ENCODE measurements at regions not wholly inside any gene's neighbourhood (a gene's known extent, or its start where the extent isn't known, plus 50 kb on each side); places are given as distances from the start of the nearest gene placed in this dataset.

DNA sequence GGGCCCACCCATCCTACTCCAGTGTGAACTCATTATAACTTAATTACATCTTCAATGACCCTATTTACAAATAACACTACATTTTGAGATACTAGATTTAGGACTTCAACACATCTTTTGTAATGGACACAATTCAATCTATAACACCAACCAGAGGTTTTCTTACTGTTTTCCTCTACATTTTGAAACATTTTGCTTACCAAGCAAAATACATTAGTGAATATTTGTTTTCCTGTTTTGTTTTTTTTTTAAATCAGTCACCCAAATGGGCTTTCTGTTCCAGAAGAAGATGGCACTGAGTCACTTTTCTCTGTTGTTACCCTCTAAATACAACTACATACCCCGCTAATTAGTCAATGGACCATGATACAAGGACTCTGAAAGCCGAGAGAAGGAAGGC lies 69.2 kb upstream of the PRNP start:
- WGBS (ENCODE audit: insufficient coverage) = 75% methylated on average over 2 of the region's 2 CpGs

DNA sequence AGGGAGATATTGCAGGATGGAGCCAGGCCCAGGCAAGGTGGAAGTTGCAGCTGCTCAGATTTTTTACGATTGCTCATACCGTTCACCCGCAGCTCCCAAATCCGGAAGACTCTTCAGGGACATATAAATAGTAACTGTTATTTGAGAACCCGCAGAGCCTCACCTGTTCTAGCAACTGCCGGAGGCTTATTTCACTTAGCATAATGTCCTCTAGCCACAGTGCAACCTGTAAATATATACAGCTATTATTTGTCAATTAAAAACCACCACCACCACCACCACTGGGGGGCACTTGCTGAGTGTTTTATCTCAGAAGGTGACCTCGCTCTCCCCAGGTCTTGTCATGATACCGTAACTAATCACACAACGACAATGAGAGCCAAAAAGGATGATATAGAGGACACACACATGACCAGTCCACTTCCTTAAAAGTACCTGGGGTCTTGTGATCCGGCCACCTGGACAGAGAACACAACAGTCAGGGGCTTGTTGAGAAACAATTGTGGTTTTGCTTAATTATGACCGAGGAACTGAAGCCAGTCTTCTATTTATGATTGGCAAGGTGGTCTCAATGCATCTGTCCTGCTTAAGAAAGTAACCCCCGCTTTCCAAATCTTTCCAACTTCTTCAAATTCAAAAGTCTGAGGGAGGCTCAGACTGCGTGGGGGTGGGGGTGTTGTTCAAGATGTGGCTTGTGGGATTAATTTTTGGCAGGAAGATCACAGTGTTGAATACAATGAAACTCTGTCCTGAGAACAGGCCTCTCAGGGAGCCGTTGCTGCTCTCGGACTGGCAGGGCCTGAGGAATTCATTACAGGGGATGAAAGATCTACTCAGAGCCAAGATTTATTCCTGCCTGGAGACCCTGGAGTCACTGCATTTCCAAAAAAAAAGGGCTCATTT lies 72.3 kb upstream of the PRNP start:
- Histone ChIP-seq H3K27me3 (ENCODE audit: control insufficient read depth, insufficient read depth, low read length) (no peaks in the 10 kb centered on the region), H3K4me1 (ENCODE audit: control insufficient read depth, insufficient read depth, low read length) (peaks cover 14% of the 10 kb centered on the region), H3K27ac (ENCODE audit: low read depth, low read length) (peak overlapping the region; percentile 91), H3K36me3 (ENCODE audit: control insufficient read depth, insufficient read depth, low read length) (no peaks in the 10 kb centered on the region), H3K4me3 (ENCODE audit: low read depth, low read length) (no peak overlapping the region), H3K9me3 (ENCODE audit: control insufficient read depth, insufficient read depth, low read length) (no peaks in the 10 kb centered on the region)
- WGBS (ENCODE audit: insufficient coverage) = 24% methylated on average over 4 of the region's 15 CpGs
- peak in 5 of 6 donors; percentile 51 to 89 (median 71) for DNase-seq (ENCODE audit: low read depth in 4 of 6, low spot score in 6 of 6)

More for the DNA sequence above, 69.2 kb upstream of the PRNP start:
- H3K4me3 ChIP-seq (ENCODE audit: low read depth, low read length) = no peak overlapping the region
- H3K27ac ChIP-seq (ENCODE audit: low read depth, low read length) = no peak overlapping the region
- H3K4me1 ChIP-seq (ENCODE audit: control insufficient read depth, insufficient read depth, low read length) = peaks cover 14% of the 10 kb centered on the region
- peaks cover under 1% of the 10 kb centered on the region for H3K9me3 ChIP-seq (ENCODE audit: control insufficient read depth, insufficient read depth, low read length)
- H3K27me3 ChIP-seq (ENCODE audit: control insufficient read depth, insufficient read depth, low read length) = no peaks in the 10 kb centered on the region
- no peak for DNase-seq (ENCODE audit: low read depth in 4 of 6, low spot score in 6 of 6)
- H3K36me3 ChIP-seq (ENCODE audit: control insufficient read depth, insufficient read depth, low read length) = no peaks in the 10 kb centered on the region

DNA sequence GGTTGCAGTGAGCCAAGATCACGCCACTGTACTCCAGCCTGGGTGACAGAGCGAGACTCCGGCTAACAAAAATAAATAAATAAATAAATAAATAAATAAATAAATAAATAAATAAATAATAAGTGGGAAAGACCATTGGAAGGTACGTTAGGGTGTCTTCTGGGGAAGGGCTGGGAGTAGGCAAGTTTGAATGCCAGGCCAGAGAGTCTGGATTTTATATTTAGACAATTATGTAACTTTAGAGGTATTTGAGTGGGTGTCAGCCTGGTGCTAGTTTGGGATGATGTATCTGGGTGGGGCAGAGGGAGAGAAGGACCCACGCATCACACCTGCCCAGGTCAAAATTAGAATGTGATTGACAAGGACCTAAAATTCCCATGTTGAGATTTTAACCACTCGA lies 73.1 kb upstream of the PRNP start:
- H3K27me3 ChIP-seq (ENCODE audit: control insufficient read depth, insufficient read depth, low read length) = no peaks in the 10 kb centered on the region
- WGBS (ENCODE audit: insufficient coverage) = 63% methylated on average over 3 of the region's 6 CpGs
- peaks cover 14% of the 10 kb centered on the region for H3K4me1 ChIP-seq (ENCODE audit: control insufficient read depth, insufficient read depth, low read length)
- DNase-seq (ENCODE audit: low read depth in 4 of 6, low spot score in 6 of 6) = no peak
- H3K27ac ChIP-seq (ENCODE audit: low read depth, low read length) = peak overlapping the region; percentile 91
- no peaks in the 10 kb centered on the region for H3K36me3 ChIP-seq (ENCODE audit: control insufficient read depth, insufficient read depth, low read length)
- no peak overlapping the region for H3K4me3 ChIP-seq (ENCODE audit: low read depth, low read length)
- H3K9me3 ChIP-seq (ENCODE audit: control insufficient read depth, insufficient read depth, low read length) = no peaks in the 10 kb centered on the region

DNA sequence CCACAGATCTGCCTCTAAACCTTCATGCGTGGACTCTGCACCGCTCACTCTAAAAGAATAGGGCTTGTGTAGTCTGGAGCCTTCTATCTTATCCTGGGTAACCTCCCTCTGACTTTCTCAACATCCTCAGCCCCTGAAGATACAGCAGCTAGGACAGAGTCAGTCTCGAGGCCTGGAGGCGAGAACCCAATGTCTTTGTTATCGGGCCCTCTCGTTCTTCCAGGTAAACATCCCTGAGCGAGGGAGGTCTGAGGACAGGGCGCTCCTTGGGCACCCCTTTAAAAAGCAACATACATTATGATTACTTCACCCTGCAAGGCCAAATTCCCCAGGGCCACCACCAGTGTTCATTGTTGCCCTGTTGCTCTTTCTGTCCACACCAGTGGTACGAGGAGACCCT lies 75.4 kb upstream of the PRNP start:
- Histone ChIP-seq H3K27me3 (ENCODE audit: control insufficient read depth, insufficient read depth, low read length) (no peaks in the 10 kb centered on the region), H3K27ac (ENCODE audit: low read depth, low read length) (no peak overlapping the region), H3K36me3 (ENCODE audit: control insufficient read depth, insufficient read depth, low read length) (no peaks in the 10 kb centered on the region), H3K4me3 (ENCODE audit: low read depth, low read length) (no peak overlapping the region), H3K9me3 (ENCODE audit: control insufficient read depth, insufficient read depth, low read length) (no peaks in the 10 kb centered on the region), H3K4me1 (ENCODE audit: control insufficient read depth, insufficient read depth, low read length) (peaks cover 15% of the 10 kb centered on the region)
- DNase-seq (ENCODE audit: low read depth in 4 of 6, low spot score in 6 of 6) = no peak
- 97% methylated on average over 7 of the region's 9 CpGs for WGBS (ENCODE audit: insufficient coverage)

DNA sequence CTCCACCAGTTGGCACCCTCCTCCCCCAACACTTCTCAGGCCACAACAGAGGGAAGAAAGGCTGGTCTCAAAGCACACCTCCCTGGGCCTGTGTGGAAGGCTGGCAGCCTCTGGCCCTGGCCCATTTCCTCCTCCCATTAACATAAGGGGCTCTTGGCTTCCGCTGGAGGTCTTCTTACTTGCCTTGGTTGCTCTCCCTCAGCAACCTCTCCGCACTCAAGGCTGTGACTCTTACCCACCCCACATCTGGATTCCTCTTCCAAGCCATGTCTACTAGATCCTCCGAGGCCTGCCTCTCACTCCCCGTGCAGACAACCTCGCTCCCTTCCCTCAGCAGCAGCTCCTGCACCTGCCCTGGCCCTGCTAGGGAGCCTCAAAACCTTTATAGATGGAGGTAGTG lies 76.7 kb upstream of the PRNP start:
- no peak overlapping the region for H3K4me3 ChIP-seq (ENCODE audit: low read depth, low read length)
- H3K4me1 ChIP-seq (ENCODE audit: control insufficient read depth, insufficient read depth, low read length) = peaks cover 15% of the 10 kb centered on the region
- H3K36me3 ChIP-seq (ENCODE audit: control insufficient read depth, insufficient read depth, low read length) = no peaks in the 10 kb centered on the region
- H3K27me3 ChIP-seq (ENCODE audit: control insufficient read depth, insufficient read depth, low read length) = no peaks in the 10 kb centered on the region
- DNase-seq (ENCODE audit: low read depth in 4 of 6, low spot score in 6 of 6) = no peak
- 89% methylated on average over 2 of the region's 5 CpGs for WGBS (ENCODE audit: insufficient coverage)
- H3K9me3 ChIP-seq (ENCODE audit: control insufficient read depth, insufficient read depth, low read length) = no peaks in the 10 kb centered on the region
- no peak overlapping the region for H3K27ac ChIP-seq (ENCODE audit: low read depth, low read length)

DNA sequence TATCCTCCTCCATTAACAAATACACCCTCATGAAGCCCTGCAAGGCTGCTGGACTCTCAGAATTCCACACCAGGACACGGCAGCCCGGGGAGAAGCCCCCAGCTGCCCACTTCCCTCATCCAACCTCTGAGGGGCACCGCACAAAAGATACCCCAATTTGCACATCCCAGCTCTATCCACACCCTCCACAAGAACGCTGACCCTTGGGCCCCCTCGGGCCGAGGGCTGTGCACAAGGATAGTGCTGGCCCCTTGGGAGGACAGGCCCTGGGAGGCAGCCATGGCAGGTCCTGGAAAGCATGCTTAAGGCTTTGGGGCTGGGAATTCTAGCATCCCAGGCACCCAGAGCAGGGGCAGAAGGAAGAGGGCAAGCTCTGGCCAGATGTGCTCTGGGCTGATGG lies 77.4 kb upstream of the PRNP start:
- Histone ChIP-seq H3K4me1 (ENCODE audit: control insufficient read depth, insufficient read depth, low read length) (peaks cover 15% of the 10 kb centered on the region), H3K4me3 (ENCODE audit: low read depth, low read length) (no peak overlapping the region), H3K27ac (ENCODE audit: low read depth, low read length) (no peak overlapping the region), H3K27me3 (ENCODE audit: control insufficient read depth, insufficient read depth, low read length) (no peaks in the 10 kb centered on the region), H3K36me3 (ENCODE audit: control insufficient read depth, insufficient read depth, low read length) (no peaks in the 10 kb centered on the region), H3K9me3 (ENCODE audit: control insufficient read depth, insufficient read depth, low read length) (no peaks in the 10 kb centered on the region)
- 95% methylated on average over 6 of the region's 6 CpGs for WGBS (ENCODE audit: insufficient coverage)
- DNase-seq (ENCODE audit: low read depth in 4 of 6, low spot score in 6 of 6) = no peak

DNA sequence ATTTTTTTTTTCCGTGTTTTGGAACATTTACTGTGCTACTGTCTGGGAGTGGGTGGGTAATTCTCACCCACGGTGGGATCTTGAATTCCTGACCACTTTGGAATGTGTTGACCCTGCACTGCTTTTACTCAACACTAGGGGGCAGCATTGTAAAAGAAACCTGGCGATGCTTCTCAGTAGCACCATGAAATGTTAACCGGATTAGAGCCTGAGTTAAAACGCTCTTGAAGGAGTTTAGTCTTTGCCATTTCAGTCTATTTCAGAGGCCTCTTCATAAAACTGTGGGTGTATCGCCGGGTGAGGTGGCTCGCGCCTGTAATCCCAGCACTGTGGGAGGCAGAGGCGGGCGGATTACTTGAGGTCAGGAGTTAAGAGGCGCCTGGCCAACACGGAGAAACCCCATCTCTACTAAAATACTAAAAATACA lies 79.0 kb upstream of the PRNP start:
- Histone ChIP-seq H3K27ac (ENCODE audit: low read depth, low read length) (no peak overlapping the region), H3K4me3 (ENCODE audit: low read depth, low read length) (no peak overlapping the region), H3K27me3 (ENCODE audit: control insufficient read depth, insufficient read depth, low read length) (no peaks in the 10 kb centered on the region), H3K4me1 (ENCODE audit: control insufficient read depth, insufficient read depth, low read length) (peaks cover 4% of the 10 kb centered on the region), H3K9me3 (ENCODE audit: control insufficient read depth, insufficient read depth, low read length) (no peaks in the 10 kb centered on the region), H3K36me3 (ENCODE audit: control insufficient read depth, insufficient read depth, low read length) (no peaks in the 10 kb centered on the region)
- peak in 4 of 6 donors; percentile 61 to 94 (median 78) for DNase-seq (ENCODE audit: low read depth in 4 of 6, low spot score in 6 of 6)
- 23% methylated on average over 5 of the region's 13 CpGs for WGBS (ENCODE audit: insufficient coverage)

DNA sequence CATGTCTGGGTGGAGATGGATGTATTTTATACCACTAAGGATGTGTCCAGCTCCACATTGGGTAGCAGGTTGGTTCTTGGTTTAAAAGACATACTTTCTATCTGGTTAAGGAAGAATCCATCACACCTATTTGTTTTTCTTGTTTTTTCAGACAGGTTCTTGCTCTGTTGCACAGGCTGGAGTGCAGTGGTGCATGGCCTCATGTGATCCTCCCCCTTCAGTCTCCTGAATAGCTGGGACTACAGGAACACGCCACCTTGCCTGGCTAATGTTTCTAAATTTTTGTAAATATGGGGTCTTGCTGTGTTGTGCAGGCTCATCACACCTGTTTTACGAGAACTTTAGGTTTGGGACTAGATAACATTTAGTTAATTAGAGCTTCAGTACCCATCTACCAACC lies 80.2 kb upstream of the PRNP start:
- H3K27ac ChIP-seq (ENCODE audit: low read depth, low read length) = no peak overlapping the region
- H3K4me1 ChIP-seq (ENCODE audit: control insufficient read depth, insufficient read depth, low read length) = peaks cover 13% of the 10 kb centered on the region
- no peaks in the 10 kb centered on the region for H3K27me3 ChIP-seq (ENCODE audit: control insufficient read depth, insufficient read depth, low read length)
- no peaks in the 10 kb centered on the region for H3K9me3 ChIP-seq (ENCODE audit: control insufficient read depth, insufficient read depth, low read length)
- H3K36me3 ChIP-seq (ENCODE audit: control insufficient read depth, insufficient read depth, low read length) = no peaks in the 10 kb centered on the region
- DNase-seq (ENCODE audit: low read depth in 4 of 6, low spot score in 6 of 6) = no peak
- WGBS (ENCODE audit: insufficient coverage) = no CpG with 5 or more reads among the region's 2 CpGs
- no peak overlapping the region for H3K4me3 ChIP-seq (ENCODE audit: low read depth, low read length)

DNA sequence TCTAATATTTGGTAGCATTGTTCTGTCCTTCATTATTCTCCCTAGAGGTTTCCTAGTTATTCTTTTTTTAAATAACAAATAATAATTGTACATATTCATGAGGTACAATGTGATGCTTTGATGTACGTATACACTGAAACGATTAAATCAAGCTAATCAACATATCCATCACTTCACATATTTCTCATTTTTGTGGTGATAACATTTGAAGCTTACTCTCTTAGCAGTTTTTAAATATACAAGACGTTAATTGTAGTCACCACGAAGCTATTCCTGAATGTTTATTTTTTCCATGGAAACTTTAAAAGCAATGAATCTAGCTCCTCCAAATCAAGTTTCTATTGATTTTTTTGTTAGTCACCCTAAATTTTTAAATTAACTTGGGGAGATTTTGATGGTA lies 81.1 kb upstream of the PRNP start:
- Histone ChIP-seq H3K27ac (ENCODE audit: low read depth, low read length) (no peak overlapping the region), H3K9me3 (ENCODE audit: control insufficient read depth, insufficient read depth, low read length) (no peaks in the 10 kb centered on the region), H3K36me3 (ENCODE audit: control insufficient read depth, insufficient read depth, low read length) (no peaks in the 10 kb centered on the region), H3K4me3 (ENCODE audit: low read depth, low read length) (no peak overlapping the region), H3K4me1 (ENCODE audit: control insufficient read depth, insufficient read depth, low read length) (peaks cover 13% of the 10 kb centered on the region), H3K27me3 (ENCODE audit: control insufficient read depth, insufficient read depth, low read length) (no peaks in the 10 kb centered on the region)
- no CpG with 5 or more reads among the region's 4 CpGs for WGBS (ENCODE audit: insufficient coverage)
- no peak for DNase-seq (ENCODE audit: low read depth in 4 of 6, low spot score in 6 of 6)

DNA sequence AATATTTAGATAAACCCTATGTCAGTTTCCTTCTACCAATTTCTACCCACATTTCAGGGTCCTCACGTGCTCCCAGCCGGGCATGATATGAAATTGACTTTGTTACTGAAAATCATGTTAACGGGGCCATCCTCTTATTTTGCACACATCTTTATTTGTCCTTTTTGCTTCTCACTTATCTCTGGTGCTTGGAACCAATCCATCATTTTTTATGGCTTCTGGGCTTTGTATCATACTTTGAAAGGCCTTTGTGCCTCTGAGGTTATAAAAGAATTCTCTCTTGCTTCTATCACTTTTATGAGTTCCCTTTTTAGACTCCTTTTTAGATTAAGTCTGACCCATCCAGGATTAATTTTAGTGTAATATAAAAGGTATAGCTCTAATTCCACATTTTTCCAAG lies 81.7 kb upstream of the PRNP start:
- Histone ChIP-seq H3K27ac (ENCODE audit: low read depth, low read length) (no peak overlapping the region), H3K9me3 (ENCODE audit: control insufficient read depth, insufficient read depth, low read length) (no peaks in the 10 kb centered on the region), H3K4me3 (ENCODE audit: low read depth, low read length) (no peak overlapping the region), H3K27me3 (ENCODE audit: control insufficient read depth, insufficient read depth, low read length) (no peaks in the 10 kb centered on the region), H3K36me3 (ENCODE audit: control insufficient read depth, insufficient read depth, low read length) (no peaks in the 10 kb centered on the region), H3K4me1 (ENCODE audit: control insufficient read depth, insufficient read depth, low read length) (peaks cover 13% of the 10 kb centered on the region)
- 100% methylated on average over 3 of the region's 3 CpGs for WGBS (ENCODE audit: insufficient coverage)
- no peak for DNase-seq (ENCODE audit: low read depth in 4 of 6, low spot score in 6 of 6)
